PFSK-1 (cell line): ENCODE measurements at regions not wholly inside any gene's neighbourhood (a gene's known extent, or its start where the extent isn't known, plus 50 kb on each side); places are given as distances from the start of the nearest gene placed in this dataset.

ENCODE experiments used
- FOXP2 ChIP-seq: optimal IDR thresholded peaks from 2 replicates; pipeline ENCODE3; 2011; ENCODE audit warnings: borderline replicate concordance, control low read depth, inconsistent platforms; ENCODE audit not compliant: insufficient read depth; ENCODE audit errors: extremely low read length, extremely low read depth
- POLR2AphosphoS5 ChIP-seq: IDR thresholded peaks from 2 replicates; pipeline ENCODE4 v1.6.1; 2012; ENCODE audit warnings: low read depth, mild to moderate bottlenecking, control low read depth, low read length, moderate library complexity
- SIN3A ChIP-seq: IDR thresholded peaks from 2 replicates; pipeline ENCODE4 v1.6.1; 2012; ENCODE audit warnings: mild to moderate bottlenecking, low read length, moderate library complexity, borderline replicate concordance; ENCODE audit not compliant: insufficient read depth
- TAF1 ChIP-seq: IDR thresholded peaks from 2 replicates; pipeline ENCODE4 v1.6.1; 2012; ENCODE audit warnings: low read length, control low read depth, borderline replicate concordance; ENCODE audit not compliant: insufficient read depth
- TF ChIP-seq, protein P1 (sequence below), 2 experiments: IDR thresholded peaks; 2 replicates each; pipeline versions ENCODE4 v1.6.1 to v1.8.0; 2011 to 2012; ENCODE audit warnings: low read depth in 2 of 2, low read length in 2 of 2, control low read depth in 1 of 2, inconsistent platforms in 1 of 2, mild to moderate bottlenecking in 1 of 2, moderate library complexity in 1 of 2; ENCODE audit not compliant: insufficient read depth in 1 of 2

DNA sequence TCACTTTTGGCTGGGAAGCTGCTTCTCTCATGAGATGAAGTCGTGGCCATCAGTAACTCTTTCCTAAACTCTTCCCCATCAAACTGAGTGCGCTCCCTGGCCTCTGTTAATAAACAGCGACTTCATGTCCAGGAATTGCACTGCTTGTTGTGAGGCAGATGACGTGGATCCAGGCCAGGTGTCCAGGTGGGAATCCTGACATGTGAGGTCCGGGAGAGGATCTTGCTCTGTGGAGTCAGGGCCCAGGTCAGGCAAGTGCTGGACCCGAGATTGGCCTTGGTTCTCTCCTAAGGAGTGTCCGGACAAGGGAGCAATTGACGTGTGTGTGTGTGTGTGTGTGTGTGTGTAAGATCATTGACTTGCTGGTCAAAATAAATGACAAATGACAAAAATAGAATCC lies 362.7 kb downstream of the GLRX3 start:
- no peak for TF ChIP-seq SIN3A
- TF ChIP-seq, protein P1, sequence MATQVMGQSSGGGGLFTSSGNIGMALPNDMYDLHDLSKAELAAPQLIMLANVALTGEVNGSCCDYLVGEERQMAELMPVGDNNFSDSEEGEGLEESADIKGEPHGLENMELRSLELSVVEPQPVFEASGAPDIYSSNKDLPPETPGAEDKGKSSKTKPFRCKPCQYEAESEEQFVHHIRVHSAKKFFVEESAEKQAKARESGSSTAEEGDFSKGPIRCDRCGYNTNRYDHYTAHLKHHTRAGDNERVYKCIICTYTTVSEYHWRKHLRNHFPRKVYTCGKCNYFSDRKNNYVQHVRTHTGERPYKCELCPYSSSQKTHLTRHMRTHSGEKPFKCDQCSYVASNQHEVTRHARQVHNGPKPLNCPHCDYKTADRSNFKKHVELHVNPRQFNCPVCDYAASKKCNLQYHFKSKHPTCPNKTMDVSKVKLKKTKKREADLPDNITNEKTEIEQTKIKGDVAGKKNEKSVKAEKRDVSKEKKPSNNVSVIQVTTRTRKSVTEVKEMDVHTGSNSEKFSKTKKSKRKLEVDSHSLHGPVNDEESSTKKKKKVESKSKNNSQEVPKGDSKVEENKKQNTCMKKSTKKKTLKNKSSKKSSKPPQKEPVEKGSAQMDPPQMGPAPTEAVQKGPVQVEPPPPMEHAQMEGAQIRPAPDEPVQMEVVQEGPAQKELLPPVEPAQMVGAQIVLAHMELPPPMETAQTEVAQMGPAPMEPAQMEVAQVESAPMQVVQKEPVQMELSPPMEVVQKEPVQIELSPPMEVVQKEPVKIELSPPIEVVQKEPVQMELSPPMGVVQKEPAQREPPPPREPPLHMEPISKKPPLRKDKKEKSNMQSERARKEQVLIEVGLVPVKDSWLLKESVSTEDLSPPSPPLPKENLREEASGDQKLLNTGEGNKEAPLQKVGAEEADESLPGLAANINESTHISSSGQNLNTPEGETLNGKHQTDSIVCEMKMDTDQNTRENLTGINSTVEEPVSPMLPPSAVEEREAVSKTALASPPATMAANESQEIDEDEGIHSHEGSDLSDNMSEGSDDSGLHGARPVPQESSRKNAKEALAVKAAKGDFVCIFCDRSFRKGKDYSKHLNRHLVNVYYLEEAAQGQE (IDR thresholded peaks at IDR 0.05; ENCODE audit: insufficient read depth in 1 of 2, low read depth in 2 of 2, low read length in 2 of 2) = no peak
- no peak for TF ChIP-seq TAF1
- TF ChIP-seq POLR2AphosphoS5 = no peak
- no peak for TF ChIP-seq FOXP2

DNA sequence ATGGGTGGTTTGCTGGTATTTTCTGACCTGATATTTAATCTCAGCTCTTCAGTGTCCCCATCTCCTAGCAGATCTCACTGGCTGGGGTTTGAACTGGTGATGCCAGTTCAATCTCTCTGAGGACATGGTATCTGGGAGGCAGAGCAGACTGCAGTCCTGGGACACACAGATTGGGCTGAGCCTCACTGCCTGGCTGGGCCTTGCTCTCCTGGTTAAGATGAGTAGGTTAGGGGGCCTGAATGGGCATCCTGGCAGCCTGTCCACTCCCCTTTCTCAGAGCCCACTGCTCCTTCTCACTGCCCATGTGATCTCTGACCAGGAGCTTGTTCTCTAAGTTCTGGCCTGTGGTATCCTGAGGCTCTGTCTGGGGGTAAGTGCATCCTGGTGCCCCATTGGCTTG lies 363.4 kb downstream of the GLRX3 start:
- no peak for TF ChIP-seq TAF1
- no peak for TF ChIP-seq FOXP2
- TF ChIP-seq, protein P1 (IDR thresholded peaks at IDR 0.05; ENCODE audit: insufficient read depth in 1 of 2, low read depth in 2 of 2, low read length in 2 of 2) = no peak
- TF ChIP-seq SIN3A = no peak
- no peak for TF ChIP-seq POLR2AphosphoS5

DNA sequence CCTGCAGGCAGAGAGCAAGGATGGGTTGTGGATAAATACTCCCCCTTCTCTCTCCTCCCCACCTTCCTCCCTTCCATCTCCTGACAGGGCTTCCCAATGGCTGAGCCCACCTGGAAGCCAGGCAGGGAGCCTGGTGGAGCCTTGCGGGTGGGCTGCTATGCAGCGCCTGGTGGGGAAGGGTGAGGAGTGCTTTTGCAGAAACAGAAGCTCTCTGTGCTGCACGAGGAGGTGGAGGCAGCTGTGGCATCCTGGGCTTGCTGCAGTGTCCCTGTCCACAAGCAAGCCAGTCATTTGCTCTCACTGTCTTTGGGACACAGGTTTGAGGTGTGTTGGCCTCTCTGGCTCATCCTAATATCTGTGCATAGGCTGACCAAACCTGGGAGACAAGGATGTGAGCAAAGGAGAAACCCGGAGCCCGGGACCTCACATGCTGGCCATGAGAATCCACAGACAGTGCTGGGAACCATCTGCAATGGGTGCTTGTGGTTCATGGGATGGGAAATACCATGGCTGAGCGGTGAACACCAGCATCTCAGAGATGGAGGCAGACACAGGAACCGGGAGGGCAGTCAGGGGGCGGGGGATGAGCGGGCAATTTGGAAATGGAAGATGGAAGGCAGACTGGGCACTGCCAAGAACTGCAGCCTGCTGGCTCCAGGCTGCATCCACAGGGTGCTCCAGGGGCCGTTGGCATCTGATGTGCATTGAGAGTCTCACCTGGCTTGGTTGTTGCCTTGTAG lies 364.2 kb downstream of the GLRX3 start:
- TF ChIP-seq, protein P1 (IDR thresholded peaks at IDR 0.05; ENCODE audit: insufficient read depth in 1 of 2, low read depth in 2 of 2, low read length in 2 of 2) = no peak
- TF ChIP-seq POLR2AphosphoS5 = no peak
- no peak for TF ChIP-seq SIN3A
- TF ChIP-seq FOXP2 = no peak
- TF ChIP-seq TAF1 = no peak

DNA sequence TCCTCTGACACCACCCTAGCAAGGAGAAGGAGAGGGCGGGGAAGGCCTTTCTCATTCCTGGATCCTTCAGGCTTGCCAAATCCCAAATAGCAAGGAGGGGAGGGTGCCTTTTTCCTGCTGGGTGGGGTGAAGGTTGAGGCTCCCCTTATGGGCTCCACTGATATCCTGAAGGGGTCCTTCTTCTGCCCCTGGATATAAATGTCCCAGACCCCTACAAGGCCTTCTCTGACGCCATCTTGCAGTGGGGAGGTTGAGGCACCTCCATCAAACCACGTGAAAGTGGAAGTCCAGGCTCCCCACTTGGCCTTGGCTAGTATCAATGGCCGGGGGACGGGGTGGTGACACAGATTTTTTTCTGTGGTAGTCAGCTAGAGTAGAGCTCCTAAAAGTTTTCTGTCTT lies 371.3 kb downstream of the GLRX3 start:
- TF ChIP-seq POLR2AphosphoS5 (no peak), TAF1 (no peak), SIN3A (no peak), FOXP2 (no peak)
- TF ChIP-seq, protein P1 (IDR thresholded peaks at IDR 0.05; ENCODE audit: insufficient read depth in 1 of 2, low read depth in 2 of 2, low read length in 2 of 2) = no peak
